GM19025 (cell line): ENCODE measurements at regions not wholly inside any gene's neighbourhood (a gene's known extent, or its start where the extent isn't known, plus 50 kb on each side); places are given as distances from the start of the nearest gene placed in this dataset.
"Not testable (repeated sequence)": the region's sequence is repeated elsewhere in the genome, so short reads cannot be mapped to it uniquely, and the experiment has no call there.

Experiments
- ATAC-seq: cut with Tn5 transposase; IDR thresholded peaks from one replicate; pipeline ENCODE4 v1.9.1; 2021; ENCODE audit warnings: mild to moderate bottlenecking, low read depth, moderate library complexity; ENCODE audit not compliant: unreplicated experiment

- ATAC-seq: no peak
These were observed 125.3 kb upstream of the IL15 start for GRCh38 chr4:141511055-141511454.

- no peak for ATAC-seq
These were observed 122.5 kb upstream of the IL15 start for GRCh38 chr4:141513866-141514265.

GRCh38 chr4:141518222-141518621 lies 118.2 kb upstream of the IL15 start:
- ATAC-seq: no peak

GRCh38 chr4:141524116-141524515 lies 112.3 kb upstream of the IL15 start:
- no peak for ATAC-seq

- ATAC-seq: no peak
These were observed 111.5 kb upstream of the IL15 start for GRCh38 chr4:141524841-141525240.

GRCh38 chr4:141530627-141531026 lies 105.8 kb upstream of the IL15 start:
- ATAC-seq: no peak

GRCh38 chr4:141534985-141535384 lies 101.4 kb upstream of the IL15 start:
- no peak for ATAC-seq

GRCh38 chr4:141538001-141538400 lies 98.4 kb upstream of the IL15 start:
- ATAC-seq: no peak

- no peak for ATAC-seq
These were observed 95.7 kb upstream of the IL15 start for GRCh38 chr4:141540643-141541042.

GRCh38 chr4:141541851-141542250 lies 94.5 kb upstream of the IL15 start:
- no peak for ATAC-seq

GRCh38 chr4:141543176-141543575 lies 93.2 kb upstream of the IL15 start:
- ATAC-seq: no peak

- ATAC-seq: no peak
These were observed 92.7 kb upstream of the IL15 start for GRCh38 chr4:141543706-141544105.

- no peak for ATAC-seq
These were observed 87.6 kb upstream of the IL15 start for GRCh38 chr4:141548791-141549190.

GRCh38 chr4:141560056-141560455 lies 76.3 kb upstream of the IL15 start:
- ATAC-seq: peak; percentile 61

- no peak for ATAC-seq
These were observed 73.7 kb upstream of the IL15 start for GRCh38 chr4:141562649-141563048.

- ATAC-seq: no peak
These were observed 72.7 kb upstream of the IL15 start for GRCh38 chr4:141563723-141564122.

- not testable (repeated sequence) for ATAC-seq
These were observed 71.4 kb upstream of the IL15 start for GRCh38 chr4:141564961-141565360.

- ATAC-seq: no peak
These were observed 70.8 kb upstream of the IL15 start for GRCh38 chr4:141565379-141566089.

GRCh38 chr4:141567326-141567915 lies 69.0 kb upstream of the IL15 start:
- no peak for ATAC-seq

- no peak for ATAC-seq
These were observed 67.2 kb upstream of the IL15 start for GRCh38 chr4:141569141-141569540.

GRCh38 chr4:141570290-141570689 lies 66.1 kb upstream of the IL15 start:
- no peak for ATAC-seq

- no peak for ATAC-seq
These were observed 65.0 kb upstream of the IL15 start for GRCh38 chr4:141571362-141571761.
